NCI-H748 treated with DMSO at 0.1 percent for 48 hours (cell line): ENCODE measurements at regions not wholly inside any gene's neighbourhood (a gene's known extent, or its start where the extent isn't known, plus 50 kb on each side); places are given as distances from the start of the nearest gene placed in this dataset.

Experiments used
- DNase-seq: peaks from one replicate; lab custom pipeline; 2025; lab: John Stamatoyannopoulos, UW

- no peak for DNase-seq
Observed at GRCh38 chr10:44476409-44477045, 91.6 kb upstream of the CXCL12 start.

DNA sequence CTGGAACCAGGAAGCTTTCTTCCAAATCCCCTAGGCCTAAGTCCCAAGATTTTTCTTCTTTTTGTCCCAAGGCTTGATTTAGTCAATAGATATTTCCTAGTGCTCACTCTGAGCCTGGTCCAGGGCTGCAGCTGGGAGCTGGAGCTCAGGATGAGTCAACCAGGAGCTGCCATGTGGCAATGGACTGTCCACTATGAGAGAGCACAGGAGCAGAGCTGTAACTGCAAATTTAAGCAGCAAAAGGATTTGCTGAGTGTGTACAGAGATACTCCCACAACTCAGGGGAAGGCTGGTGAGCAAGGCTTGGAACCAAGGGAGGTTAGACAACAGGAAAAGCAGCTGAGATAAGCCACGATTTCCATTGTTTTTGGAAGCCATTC is 92.1 kb upstream of the CXCL12 start:
- DNase-seq: no peak

- no peak for DNase-seq
Observed at GRCh38 chr10:44478040-44478439, 93.1 kb upstream of the CXCL12 start.

DNA sequence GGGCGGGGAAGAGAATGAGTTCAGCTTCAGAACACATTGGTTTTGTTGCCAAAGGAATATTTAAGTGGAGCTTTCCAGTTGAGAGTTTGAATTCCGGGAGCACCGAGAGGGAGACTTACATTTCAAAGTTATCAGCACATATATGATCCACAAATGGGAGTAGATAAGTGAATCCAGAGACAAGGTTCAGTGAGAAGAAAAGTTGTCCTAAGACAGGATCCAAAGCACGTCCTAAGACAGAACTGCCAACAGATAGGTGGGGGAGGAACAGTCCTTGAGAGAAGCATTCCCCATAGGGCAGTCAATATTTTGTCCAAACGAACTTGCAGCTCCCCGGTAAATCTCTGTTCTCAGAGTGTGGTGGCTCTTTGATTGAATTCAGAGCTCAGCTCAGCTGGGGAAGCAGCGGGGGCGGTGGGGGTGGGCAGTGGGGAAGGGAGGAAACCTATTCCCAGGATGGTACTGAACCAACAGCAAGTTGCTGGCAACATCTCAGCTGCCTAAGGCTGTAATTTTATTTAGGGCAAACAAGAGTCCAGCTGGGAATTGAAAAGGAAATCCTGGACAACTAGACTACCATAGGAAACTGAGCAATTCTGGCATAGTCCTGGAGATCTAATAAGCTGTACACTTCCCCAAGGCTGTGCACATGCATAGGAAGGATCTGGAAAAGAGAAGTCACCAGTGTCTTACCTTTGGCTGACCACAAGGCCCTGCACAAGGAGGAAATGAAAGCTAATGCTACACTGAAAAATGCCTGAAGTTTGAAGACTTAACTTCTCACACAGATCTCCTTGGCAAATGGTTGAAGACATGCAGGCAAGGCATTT is 94.2 kb upstream of the CXCL12 start:
- no peak for DNase-seq

DNA sequence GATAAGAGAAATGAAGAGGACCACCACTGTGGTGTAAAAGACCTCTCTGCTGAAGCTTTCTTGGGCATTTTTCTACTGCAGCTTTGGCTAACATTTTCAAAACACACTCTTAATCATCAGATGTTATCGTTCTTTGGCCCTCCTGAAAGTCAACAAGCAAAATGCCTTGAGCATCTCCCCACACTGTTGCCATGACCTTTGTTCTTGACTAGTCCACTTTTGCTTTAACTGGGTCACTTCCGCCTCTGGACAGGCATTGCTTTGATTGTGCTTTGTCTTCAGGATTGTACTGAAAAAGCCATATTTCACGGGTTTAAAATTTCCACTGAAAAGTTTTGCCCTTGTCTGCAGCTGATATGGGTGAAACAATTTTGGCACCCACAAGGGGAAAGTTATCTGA is 107.8 kb upstream of the CXCL12 start:
- DNase-seq: no peak

GRCh38 chr10:44498222-44498621 is 113.3 kb upstream of the CXCL12 start:
- DNase-seq: no peak

- DNase-seq: no peak
Observed at GRCh38 chr10:44500451-44500850, 115.6 kb upstream of the CXCL12 start.

DNA sequence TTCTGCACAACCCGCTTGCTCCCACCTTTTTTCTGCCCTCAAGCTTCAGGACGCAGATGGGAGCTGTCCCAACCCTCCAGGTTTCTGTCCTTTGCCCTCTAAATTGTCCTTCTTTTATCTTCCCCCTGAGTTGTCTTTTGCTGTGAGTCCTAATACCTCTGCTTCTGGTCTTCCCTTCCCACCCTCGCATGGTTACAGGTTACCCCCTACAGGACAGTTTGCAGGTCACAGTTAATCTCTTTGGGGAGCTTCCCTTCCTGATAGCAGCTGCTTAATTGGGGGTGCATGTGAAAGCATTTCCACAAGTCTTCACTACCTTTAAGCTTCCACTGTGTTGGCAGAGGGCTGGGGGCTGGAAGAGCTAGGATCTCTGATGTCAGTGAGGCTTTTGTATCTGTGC is 121.5 kb upstream of the CXCL12 start:
- DNase-seq: no peak

DNA sequence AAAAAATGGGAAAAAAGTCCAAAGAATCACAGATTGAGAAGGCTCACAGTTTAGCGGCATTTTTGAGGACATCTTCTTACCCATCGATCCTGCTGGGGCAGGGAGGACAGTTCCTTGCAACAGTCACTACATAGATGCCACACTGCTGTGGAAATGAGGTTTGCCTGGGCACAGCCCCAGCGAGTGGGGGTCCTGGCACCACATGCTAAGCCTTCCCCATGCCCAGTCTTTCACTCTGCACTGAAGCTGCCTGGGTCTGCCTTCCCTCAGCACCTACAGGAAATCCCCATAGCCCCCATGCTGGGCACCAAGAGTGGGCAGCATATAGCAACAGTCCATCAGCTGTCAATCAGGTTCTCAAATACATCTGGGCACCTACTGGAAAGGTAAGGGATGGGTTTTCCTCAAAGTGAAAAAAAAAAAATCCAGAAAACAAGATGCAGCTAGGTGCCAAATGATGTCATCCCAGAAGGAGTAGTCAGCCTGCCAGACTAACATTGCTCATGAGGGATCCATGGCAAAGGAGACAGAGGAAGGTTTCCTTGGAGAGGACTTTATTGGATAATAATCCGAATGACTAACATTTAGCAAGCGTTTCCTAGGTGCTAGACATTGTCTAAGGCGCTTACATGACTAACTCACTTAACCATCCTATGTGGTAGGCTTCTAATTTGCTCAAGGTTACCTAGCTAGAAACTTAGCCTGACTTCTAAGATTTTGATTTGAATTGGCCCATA is 125.7 kb upstream of the CXCL12 start:
- DNase-seq: no peak

DNA sequence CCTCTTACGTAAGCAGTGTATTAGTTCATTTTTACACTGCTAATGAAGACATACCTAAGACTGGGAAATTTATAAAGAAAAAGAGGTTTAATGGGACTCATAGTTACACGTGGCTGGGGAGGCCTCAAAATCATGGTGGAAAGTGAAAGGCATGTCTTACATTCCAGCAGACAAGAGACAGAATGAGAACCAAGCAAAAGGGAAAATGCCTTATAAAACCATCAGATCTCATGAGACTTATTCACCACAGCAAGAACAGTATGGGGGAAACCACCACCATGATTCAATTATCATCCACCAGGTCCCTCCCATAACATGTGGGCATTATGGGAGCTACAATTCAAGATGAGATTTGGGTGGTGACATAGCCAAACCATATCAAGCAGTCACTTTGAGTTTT is 126.3 kb upstream of the CXCL12 start:
- DNase-seq: no peak

DNA sequence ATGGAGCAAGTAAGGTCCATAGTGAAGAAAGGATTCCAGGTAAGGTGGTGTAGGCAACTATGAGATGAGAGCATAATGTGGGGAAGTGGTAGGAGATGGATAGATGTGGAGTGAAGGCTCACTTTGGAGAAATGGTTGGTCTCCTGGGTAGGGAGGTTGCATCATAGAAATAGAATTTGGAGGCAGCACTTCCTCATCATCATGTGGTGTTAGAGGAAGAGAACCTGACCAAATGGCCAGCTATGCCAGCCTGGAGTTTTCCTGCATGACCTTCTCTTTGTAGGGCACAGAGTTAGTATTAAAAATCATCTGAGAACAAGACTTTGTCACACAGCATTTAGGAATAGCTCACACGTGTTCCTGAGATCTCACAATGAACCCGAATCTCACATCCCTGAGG is 126.7 kb upstream of the CXCL12 start:
- no peak for DNase-seq

- no peak for DNase-seq
Observed at GRCh38 chr10:44512431-44513022, 127.6 kb upstream of the CXCL12 start.

- no peak for DNase-seq
Observed at GRCh38 chr10:44513591-44513990, 128.7 kb upstream of the CXCL12 start.

DNA sequence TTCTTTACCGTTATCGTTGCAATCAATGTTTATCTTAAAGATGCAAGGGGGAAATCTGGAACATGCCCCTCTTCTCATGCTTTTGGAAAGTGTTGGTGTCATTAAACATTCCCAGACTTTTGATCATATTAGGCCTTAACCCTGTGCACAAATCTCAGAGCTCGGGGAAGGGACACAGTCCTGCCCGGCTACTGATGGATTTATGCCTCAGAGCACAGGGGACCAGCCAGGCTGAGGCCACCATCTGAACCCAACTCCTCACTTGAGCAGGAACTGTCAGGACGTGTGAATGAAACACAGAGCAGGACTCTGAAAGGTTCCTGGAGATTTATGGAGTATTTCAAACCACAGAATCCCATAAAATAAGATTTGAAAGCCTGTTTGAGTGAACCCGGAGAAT is 132.0 kb upstream of the CXCL12 start:
- DNase-seq: no peak

GRCh38 chr10:44517635-44518034 is 132.7 kb upstream of the CXCL12 start:
- no peak for DNase-seq

- no peak for DNase-seq
Observed at GRCh38 chr10:44519361-44519760, 134.5 kb upstream of the CXCL12 start.

- DNase-seq: no peak
Observed at GRCh38 chr10:44520651-44521050, 135.8 kb upstream of the CXCL12 start.

- no peak for DNase-seq
Observed at GRCh38 chr10:44539178-44539577, 154.3 kb upstream of the CXCL12 start.

- no peak for DNase-seq
Observed at GRCh38 chr10:44552726-44553125, 167.8 kb upstream of the CXCL12 start.

DNA sequence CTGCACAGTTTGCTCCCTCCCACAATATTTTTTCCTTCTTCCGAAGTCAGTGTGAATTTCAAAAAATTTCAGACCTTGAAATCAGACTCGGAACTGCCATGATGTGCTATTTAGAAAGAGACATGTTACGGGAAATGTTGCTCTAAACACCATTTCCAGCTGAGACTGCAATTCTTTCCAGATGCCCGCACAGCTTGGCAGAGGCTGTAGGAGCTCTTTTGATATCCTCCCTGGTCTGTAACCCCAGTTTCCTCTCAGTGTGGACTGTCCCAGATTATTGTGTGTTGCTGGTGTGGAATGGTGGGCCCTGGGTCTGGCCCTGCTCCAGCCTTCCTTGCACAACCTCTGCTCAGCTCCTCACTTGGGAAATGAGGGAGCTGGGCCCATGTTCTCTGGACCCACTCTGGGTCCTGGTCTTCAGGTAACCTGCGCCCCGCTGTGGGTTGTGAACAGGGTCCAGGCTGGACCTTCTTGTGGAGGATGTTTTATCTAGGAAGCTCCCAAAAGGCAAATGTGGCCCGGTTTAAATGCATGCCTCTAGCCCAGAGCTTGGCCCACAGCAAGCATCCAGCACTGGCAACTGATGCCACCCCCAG is 172.8 kb upstream of the CXCL12 start:
- no peak for DNase-seq

DNA sequence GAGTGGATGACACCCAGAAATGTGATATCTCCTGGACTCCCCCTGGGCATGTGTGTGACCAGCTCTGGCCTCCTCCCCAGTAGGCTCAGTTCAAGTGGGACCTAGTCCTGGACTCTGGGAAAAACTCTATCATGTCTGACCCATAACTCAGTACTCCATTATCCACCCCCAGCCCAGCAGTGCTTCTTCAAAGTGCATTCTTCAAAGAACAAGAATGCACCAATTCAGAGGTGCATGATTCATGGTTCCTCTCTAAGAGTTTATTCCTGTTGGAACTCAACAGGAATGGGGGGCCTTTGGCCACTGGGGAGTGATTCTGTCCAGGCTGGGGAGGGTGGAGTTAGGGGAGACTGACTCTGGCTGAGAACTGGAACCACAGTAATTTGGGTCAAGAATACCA is 173.6 kb upstream of the CXCL12 start:
- DNase-seq: no peak

DNA sequence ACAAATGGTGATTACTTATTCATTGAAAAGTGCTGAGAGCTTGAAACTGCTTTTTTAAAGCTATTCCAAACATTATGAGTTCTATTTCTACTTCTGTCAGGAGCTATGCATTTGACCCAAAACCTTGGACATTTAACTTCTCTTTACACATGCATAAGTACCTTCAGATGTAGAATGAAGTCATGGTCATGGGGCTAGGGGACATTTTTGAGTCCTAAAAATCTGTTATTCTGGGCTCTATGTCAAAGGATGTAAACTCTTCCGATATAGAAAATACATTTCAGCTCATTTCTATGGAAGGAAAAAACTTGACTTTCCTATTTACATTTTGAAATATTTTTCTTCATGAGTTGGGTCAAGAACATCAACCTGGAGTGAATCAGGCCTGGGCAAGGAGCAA is 179.5 kb upstream of the CXCL12 start:
- no peak for DNase-seq
